Ovary (tissue), 3 donors: ENCODE measurements at regions not wholly inside any gene's neighbourhood (a gene's known extent, or its start where the extent isn't known, plus 50 kb on each side); places are given as distances from the start of the nearest gene placed in this dataset.

Experiments used
- CTCF ChIP-seq, 3 donors: fragments of 450-650 bp in 2 of 3; fragments of 200-600 bp in 1 of 3; IDR thresholded peaks; one replicate each; pipeline versions ENCODE4 v1.5.1 to v1.8.0; 2016 to 2022; ENCODE audit warnings: antibody characterized with exemption in 3 of 3, mild to moderate bottlenecking in 1 of 3
- EP300 ChIP-seq: sonication (generic); formaldehyde crosslinking; IDR thresholded peaks from one replicate; pipeline ENCODE4 v1.6.1; 2017; ENCODE audit warnings: antibody characterized with exemption
- POLR2A ChIP-seq: fragments of 450-650 bp; IDR thresholded peaks from one replicate; pipeline ENCODE4 v1.6.1; 2017; ENCODE audit warnings: antibody characterized with exemption, mild to moderate bottlenecking, moderate library complexity
- donor health status: DM: no; HTN: no; CAD: no.

GRCh38 chr17:53574038-53574437 lies 248.7 kb upstream of the KIF2B start:
- no peak for TF ChIP-seq CTCF (IDR thresholded peaks at IDR 0.05)
- no peak for TF ChIP-seq POLR2A
- TF ChIP-seq EP300: no peak
